IPS-11a (cell line): ENCODE measurements at regions not wholly inside any gene's neighbourhood (a gene's known extent, or its start where the extent isn't known, plus 50 kb on each side); places are given as distances from the start of the nearest gene placed in this dataset.
"Not testable (repeated sequence)": the region's sequence is repeated elsewhere in the genome, so short reads cannot be mapped to it uniquely, and the experiment has no call there.

Experiments used
- H3K4me3 ChIP-seq: one replicate; pipeline ENCODE4 v1.5.1; 2013; ENCODE audit warnings: low read depth, low read length, control low read depth

- H3K4me3 ChIP-seq, result no peak overlapping the region
Observed at GRCh38 chr7:68712956-68713495, 885.2 kb upstream of the AUTS2 start.

- H3K4me3 ChIP-seq, result not testable (repeated sequence)
Observed at GRCh38 chr7:68714135-68714534, 884.1 kb upstream of the AUTS2 start.

- no peak overlapping the region for H3K4me3 ChIP-seq
Observed at GRCh38 chr7:68715907-68716306, 882.4 kb upstream of the AUTS2 start.

- H3K4me3 ChIP-seq, result no peak overlapping the region
Observed at GRCh38 chr7:68717176-68717575, 881.1 kb upstream of the AUTS2 start.

- no peak overlapping the region for H3K4me3 ChIP-seq
Observed at GRCh38 chr7:68718097-68718551, 880.2 kb upstream of the AUTS2 start.

- no peak overlapping the region for H3K4me3 ChIP-seq
Observed at GRCh38 chr7:68720697-68721096, 877.6 kb upstream of the AUTS2 start.

GRCh38 chr7:68722044-68722443, 876.2 kb upstream of the AUTS2 start:
- H3K4me3 ChIP-seq, result no peak overlapping the region

- H3K4me3 ChIP-seq, result no peak overlapping the region
Observed at GRCh38 chr7:68724965-68725364, 873.3 kb upstream of the AUTS2 start.

GRCh38 chr7:68725843-68726785, 872.2 kb upstream of the AUTS2 start:
- no peak overlapping the region for H3K4me3 ChIP-seq

GRCh38 chr7:68728720-68729119, 869.6 kb upstream of the AUTS2 start:
- H3K4me3 ChIP-seq, result not testable (repeated sequence)

- H3K4me3 ChIP-seq, result no peak overlapping the region
Observed at GRCh38 chr7:68729371-68729770, 868.9 kb upstream of the AUTS2 start.

GRCh38 chr7:68730194-68730593, 868.1 kb upstream of the AUTS2 start:
- H3K4me3 ChIP-seq, result no peak overlapping the region

GRCh38 chr7:68730964-68731363, 867.3 kb upstream of the AUTS2 start:
- no peak overlapping the region for H3K4me3 ChIP-seq

GRCh38 chr7:68733219-68734153, 864.8 kb upstream of the AUTS2 start:
- no peak overlapping the region for H3K4me3 ChIP-seq

GRCh38 chr7:68734431-68734830, 863.8 kb upstream of the AUTS2 start:
- H3K4me3 ChIP-seq, result no peak overlapping the region

GRCh38 chr7:68739306-68739705, 859.0 kb upstream of the AUTS2 start:
- H3K4me3 ChIP-seq, result no peak overlapping the region

GRCh38 chr7:68744036-68744435, 854.2 kb upstream of the AUTS2 start:
- H3K4me3 ChIP-seq, result no peak overlapping the region

GRCh38 chr7:68748934-68749900, 849.1 kb upstream of the AUTS2 start:
- H3K4me3 ChIP-seq, result no peak overlapping the region

- no peak overlapping the region for H3K4me3 ChIP-seq
Observed at GRCh38 chr7:68752485-68753178, 845.6 kb upstream of the AUTS2 start.

- H3K4me3 ChIP-seq, result no peak overlapping the region
Observed at GRCh38 chr7:68754414-68754813, 843.9 kb upstream of the AUTS2 start.
